HL-60 (cell line): ENCODE measurements at regions not wholly inside any gene's neighbourhood (a gene's known extent, or its start where the extent isn't known, plus 50 kb on each side); places are given as distances from the start of the nearest gene placed in this dataset.

Source experiments
- DNase-seq, 2 experiments: peaks; one replicate each; pipeline ENCODE4 v3.0.0-alpha.2; 2010 to 2020; ENCODE audit warnings: low read depth in 1 of 2, low spot score in 1 of 2
- H3K27ac ChIP-seq: fragments of 250-450 bp; sonication (Bioruptor Pico); replicated peaks from 2 replicates; pipeline ENCODE4 v1.5.1; 2020; ENCODE audit warnings: mild to moderate bottlenecking, moderate library complexity
- H3K27me3 ChIP-seq: fragments of 250-450 bp; sonication (Bioruptor Pico); 2 replicates; pipeline ENCODE4 v1.5.1; 2021; ENCODE audit warnings: mild to moderate bottlenecking, moderate library complexity; ENCODE audit not compliant: insufficient read depth, poor library complexity, severe bottlenecking
- H3K4me3 ChIP-seq: replicated peaks from 2 replicates; pipeline ENCODE4 v1.5.1; 2011; ENCODE audit warnings: mild to moderate bottlenecking, control low read depth, low read length; ENCODE audit not compliant: insufficient read depth
- CTCF ChIP-seq: IDR thresholded peaks from one replicate; pipeline ENCODE4 v1.5.1; 2011; ENCODE audit warnings: low read length, control low read depth, inconsistent platforms; ENCODE audit not compliant: insufficient read depth
- GABPA ChIP-seq: IDR thresholded peaks from 2 replicates; pipeline ENCODE4 v1.6.1; 2012; ENCODE audit warnings: low read depth
- POLR2AphosphoS5 ChIP-seq: IDR thresholded peaks from 2 replicates; pipeline ENCODE4 v1.6.1; 2012; ENCODE audit warnings: low read depth
- REST ChIP-seq: IDR thresholded peaks from 2 replicates; pipeline ENCODE4 v1.6.1; 2012; ENCODE audit warnings: low read depth; ENCODE audit not compliant: insufficient replicate concordance
- SPI1 ChIP-seq: IDR thresholded peaks from 2 replicates; pipeline ENCODE4 v1.6.1; 2012; ENCODE audit warnings: low read depth, mild to moderate bottlenecking, borderline replicate concordance

GRCh38 chr18:25650201-25650941, 298.4 kb upstream of the ZNF521 start:
- TF ChIP-seq CTCF (no peak), REST (no peak), GABPA (no peak), SPI1 (no peak), POLR2AphosphoS5 (no peak)
- H3K27ac ChIP-seq: no peak overlapping the region
- no peak for DNase-seq
- H3K27me3 ChIP-seq: no peaks in the 10 kb centered on the region
- no peak overlapping the region for H3K4me3 ChIP-seq

GRCh38 chr18:25648716-25649260, 296.8 kb upstream of the ZNF521 start:
- TF ChIP-seq POLR2AphosphoS5: no peak
- TF ChIP-seq GABPA: no peak
- TF ChIP-seq REST: no peak
- no peak for TF ChIP-seq CTCF
- no peak for TF ChIP-seq SPI1
- DNase-seq: no peak
- Histone ChIP-seq H3K4me3 (no peak overlapping the region), H3K27me3 (no peaks in the 10 kb centered on the region), H3K27ac (no peak overlapping the region)

GRCh38 chr18:25647404-25647803, 295.4 kb upstream of the ZNF521 start:
- H3K27me3 ChIP-seq: no peaks in the 10 kb centered on the region
- H3K4me3 ChIP-seq: no peak overlapping the region
- TF ChIP-seq REST (no peak), GABPA (no peak), POLR2AphosphoS5 (no peak), SPI1 (no peak), CTCF (no peak)
- H3K27ac ChIP-seq: no peak overlapping the region
- no peak for DNase-seq
